ENCODE measurements at regions not wholly inside any gene's neighbourhood (a gene's known extent, or its start where the extent isn't known, plus 50 kb on each side); places are given as distances from the start of the nearest gene placed in this dataset.

- TF ChIP-seq KHSRP (IDR thresholded peaks at IDR 0.05) (no peak), TAL1 (IDR thresholded peaks at IDR 0.05) (peak; percentile 74), SOX6 (IDR thresholded peaks at IDR 0.05) (0 out of 2 replicates have a peak, but pooled peaks have one; percentile 10), CBFA2T2 (conservative IDR thresholded peaks at IDR 0.05) (peak; percentile 63), SMARCE1 (IDR thresholded peaks at IDR 0.05) (no peak), POLR2A (conservative IDR thresholded peaks at IDR 0.05) (no peak), FOXM1 (IDR thresholded peaks at IDR 0.05; ENCODE audit: low read depth) (peak; percentile 40; the same call in 1 of the 2 replicates), FOXM1 (CRISPR knock-in tag; IDR thresholded peaks at IDR 0.05; ENCODE audit: low read depth) (no peak), ZBTB17 (CRISPR knock-in tag; IDR thresholded peaks at IDR 0.05) (peak; percentile 89), SMARCA4 (IDR thresholded peaks at IDR 0.05) (0 out of 2 replicates have a peak, but pooled peaks have one; percentile 33), RAD21 (CRISPR knock-in tag; conservative IDR thresholded peaks at IDR 0.05 in 1 of 2, IDR thresholded peaks at IDR 0.05 in 1 of 2) (no peak), ARID3B (CRISPR knock-in tag; IDR thresholded peaks at IDR 0.05; ENCODE audit: borderline replicate concordance) (no peak), MYBL2 (IDR thresholded peaks at IDR 0.05; ENCODE audit: low read depth) (no peak), MYBL2 (CRISPR knock-in tag; IDR thresholded peaks at IDR 0.05; ENCODE audit: borderline replicate concordance) (no peak), TCF3 (CRISPR knock-in tag; IDR thresholded peaks at IDR 0.05) (peak; percentile 51), TEAD4 (IDR thresholded peaks at IDR 0.05; ENCODE audit: low read length) (peak; percentile 76), TEAD4 (CRISPR knock-in tag; IDR thresholded peaks at IDR 0.05; ENCODE audit: borderline replicate concordance) (no peak), NCOR1 (IDR thresholded peaks at IDR 0.05) (peak; percentile 54; the same call in 1 of the 2 replicates), CBFA2T3 (IDR thresholded peaks at IDR 0.05) (peak; percentile 80), ZNF282 (CRISPR knock-in tag; IDR thresholded peaks at IDR 0.05) (no peak), ZBTB49 (CRISPR knock-in tag; IDR thresholded peaks at IDR 0.05; ENCODE audit: borderline replicate concordance) (no peak), HNRNPLL (IDR thresholded peaks at IDR 0.05; ENCODE audit: low read depth, low read length, poor library complexity, severe bottlenecking) (peak; percentile 18), HNRNPL (IDR thresholded peaks at IDR 0.05; ENCODE audit: low read depth, low read length) (no peak), RCOR1 (IDR thresholded peaks at IDR 0.05; ENCODE audit: borderline replicate concordance in 1 of 2, low read depth in 2 of 2, low read length in 2 of 2) (peak in 1 of 2 experiments; percentile 26; a peak in 1 of 4 replicates), EGR1 (conservative IDR thresholded peaks at IDR 0.05) (no peak), KLF6 (CRISPR knock-in tag; IDR thresholded peaks at IDR 0.05; ENCODE audit: borderline replicate concordance) (no peak), DPF2 (IDR thresholded peaks at IDR 0.05) (peak; percentile 65), TRIM24 (IDR thresholded peaks at IDR 0.05) (0 out of 4 replicates have a peak, but pooled peaks of 1 of the 2 experiments have one; percentile 25)
- TF ChIP-seq, protein P1, sequence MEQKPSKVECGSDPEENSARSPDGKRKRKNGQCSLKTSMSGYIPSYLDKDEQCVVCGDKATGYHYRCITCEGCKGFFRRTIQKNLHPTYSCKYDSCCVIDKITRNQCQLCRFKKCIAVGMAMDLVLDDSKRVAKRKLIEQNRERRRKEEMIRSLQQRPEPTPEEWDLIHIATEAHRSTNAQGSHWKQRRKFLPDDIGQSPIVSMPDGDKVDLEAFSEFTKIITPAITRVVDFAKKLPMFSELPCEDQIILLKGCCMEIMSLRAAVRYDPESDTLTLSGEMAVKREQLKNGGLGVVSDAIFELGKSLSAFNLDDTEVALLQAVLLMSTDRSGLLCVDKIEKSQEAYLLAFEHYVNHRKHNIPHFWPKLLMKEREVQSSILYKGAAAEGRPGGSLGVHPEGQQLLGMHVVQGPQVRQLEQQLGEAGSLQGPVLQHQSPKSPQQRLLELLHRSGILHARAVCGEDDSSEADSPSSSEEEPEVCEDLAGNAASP (IDR thresholded peaks at IDR 0.05): no peak
These were observed 148.7 kb upstream of the TCF21 start (continued) for GRCh38 chr6:133740218-133740617.

Measured in K562 (cell line).